Inflammatory macrophage (primary cell): ENCODE measurements at regions not wholly inside any gene's neighbourhood (a gene's known extent, or its start where the extent isn't known, plus 50 kb on each side); places are given as distances from the start of the nearest gene placed in this dataset.

Experiments
- DNase-seq, 2 donors: peaks; one replicate each; pipeline ENCODE4 v3.0.0-alpha.2; 2020 to 2022

DNA sequence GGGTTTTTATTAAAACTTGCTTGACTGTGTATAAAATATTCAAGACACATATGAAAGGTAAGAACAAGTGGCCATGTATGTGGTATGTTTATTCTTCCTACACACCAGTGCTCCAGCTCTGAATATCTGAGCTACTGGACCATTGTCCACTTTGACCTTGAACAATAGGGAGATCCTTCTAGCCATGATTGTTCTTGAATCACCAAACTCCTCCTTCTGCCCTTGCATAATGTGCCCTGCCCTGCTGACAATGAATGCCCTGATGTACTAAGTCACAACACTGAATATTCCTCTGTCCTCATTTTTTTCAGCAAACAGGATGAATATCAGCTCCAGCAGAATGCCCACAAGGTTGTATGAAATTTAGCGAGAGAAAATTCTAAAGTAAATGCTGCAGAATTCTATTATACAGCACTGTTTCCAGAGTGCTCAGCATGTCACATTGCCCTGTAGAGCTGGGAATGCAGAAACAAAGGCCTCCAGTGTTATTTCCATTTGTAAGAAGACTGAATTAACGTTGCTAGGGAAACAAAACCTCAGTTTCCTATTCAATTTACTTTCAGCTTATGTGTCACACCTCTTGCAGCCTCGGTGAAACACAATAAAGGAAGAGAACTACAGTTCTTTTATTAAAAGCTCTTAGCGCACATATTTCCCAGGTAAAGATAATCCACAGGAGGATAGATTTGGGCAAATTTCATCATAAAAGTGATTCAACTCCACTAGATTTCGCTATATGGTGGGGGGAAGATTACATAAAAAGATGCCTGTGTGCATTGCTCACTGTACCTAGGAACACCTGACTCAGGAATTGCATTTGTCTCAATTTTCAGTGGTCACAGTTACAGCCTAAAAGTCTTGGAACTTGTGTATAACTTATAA, 187.4 kb upstream of the ATP1B1 start:
- peak in 1 of 2 donors; percentile 3 for DNase-seq

DNA sequence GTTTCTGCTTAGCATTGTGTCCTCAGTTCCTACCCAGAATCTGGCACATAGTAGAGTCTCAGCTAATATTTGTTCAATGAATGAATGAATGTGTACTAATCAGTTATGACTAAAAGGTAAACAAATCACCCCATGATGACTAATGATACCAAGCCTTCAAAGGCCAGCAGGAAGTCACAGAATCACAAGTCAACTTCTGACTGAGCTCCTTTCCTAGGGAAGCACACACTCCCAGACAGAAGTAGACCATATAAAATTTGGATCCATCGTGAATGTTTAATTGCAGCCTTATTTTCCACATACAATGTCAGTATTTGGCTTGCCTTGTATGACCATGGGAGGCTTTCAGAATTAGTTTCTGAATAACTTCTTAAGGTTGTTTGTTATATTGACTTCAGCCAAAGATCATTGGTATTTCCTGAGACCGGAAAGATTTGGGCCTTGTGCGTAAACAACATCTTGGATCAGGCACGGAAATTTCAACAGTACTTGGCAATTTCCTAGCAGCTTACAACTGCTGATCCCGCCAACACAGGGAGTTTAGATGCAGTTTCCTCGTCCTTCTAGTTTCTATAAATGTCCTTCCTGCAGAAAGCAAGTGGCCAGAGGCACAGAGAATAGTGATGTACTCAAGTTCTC, 185.9 kb upstream of the ATP1B1 start:
- no peak for DNase-seq

DNA sequence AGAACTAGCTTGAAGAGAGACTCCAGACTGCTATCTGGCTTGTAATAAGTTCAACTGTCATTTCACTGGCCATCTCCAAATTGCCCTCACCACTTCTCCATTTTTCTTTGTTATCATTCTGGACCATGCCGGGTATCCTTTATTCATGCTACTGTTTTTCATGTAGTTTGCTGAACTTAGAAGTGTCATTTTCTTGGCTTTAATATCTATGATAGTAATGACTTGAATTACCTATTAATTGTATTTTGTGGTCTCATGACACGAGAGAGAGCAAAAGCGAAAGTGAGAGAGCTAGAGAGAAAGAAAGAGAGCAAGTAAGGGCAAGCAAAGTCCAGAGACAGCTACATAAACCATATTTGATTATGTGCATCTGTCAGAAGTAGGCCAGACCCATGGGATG, 184.9 kb upstream of the ATP1B1 start:
- no peak for DNase-seq

DNA sequence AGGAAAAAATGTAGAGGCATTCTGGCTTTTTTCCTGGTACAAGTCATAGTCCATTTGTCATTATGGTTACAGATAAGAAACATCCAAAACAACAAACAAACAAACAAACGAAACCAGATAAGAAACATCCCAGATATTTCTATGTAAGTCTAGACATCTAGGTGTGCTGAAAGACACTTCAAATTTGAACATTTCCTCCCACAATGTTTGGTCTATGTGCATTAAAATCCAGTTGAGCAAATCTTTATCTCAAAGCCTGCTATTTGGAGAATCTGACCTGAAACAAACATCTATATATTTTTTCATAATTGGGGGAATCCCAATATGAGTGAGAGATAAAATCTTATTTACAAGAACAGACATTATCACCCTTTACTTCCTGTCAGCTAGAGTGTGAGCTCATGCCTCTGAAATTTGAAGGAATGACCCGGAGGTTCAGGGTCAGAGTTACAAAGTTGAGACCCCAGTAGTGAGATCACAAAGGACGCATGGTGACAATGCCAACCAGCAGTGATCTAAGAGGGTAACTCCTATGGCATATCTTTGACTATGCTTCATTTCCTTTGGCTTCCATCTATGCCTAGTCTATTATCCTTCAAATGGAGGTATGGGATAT, 182.9 kb upstream of the ATP1B1 start:
- DNase-seq = no peak

DNA sequence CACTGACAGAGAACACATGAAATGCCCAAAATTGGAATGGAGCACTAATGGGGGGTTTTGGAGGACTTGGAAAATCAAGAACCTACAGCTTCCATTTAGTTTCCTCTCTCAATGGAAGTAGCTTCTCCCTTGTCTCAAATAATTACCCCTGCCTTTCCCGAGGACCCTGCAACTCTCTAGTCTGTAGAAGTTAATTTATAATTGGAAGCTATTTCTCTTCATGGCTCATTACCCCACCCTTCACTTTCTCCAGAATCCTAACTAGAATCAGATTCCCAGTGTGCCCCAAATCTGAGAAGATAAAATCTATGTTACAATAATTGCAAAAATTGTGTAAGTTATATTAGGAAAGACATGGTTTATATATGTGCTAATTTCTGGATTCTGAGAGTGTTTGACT, 181.5 kb upstream of the ATP1B1 start:
- DNase-seq = no peak

DNA sequence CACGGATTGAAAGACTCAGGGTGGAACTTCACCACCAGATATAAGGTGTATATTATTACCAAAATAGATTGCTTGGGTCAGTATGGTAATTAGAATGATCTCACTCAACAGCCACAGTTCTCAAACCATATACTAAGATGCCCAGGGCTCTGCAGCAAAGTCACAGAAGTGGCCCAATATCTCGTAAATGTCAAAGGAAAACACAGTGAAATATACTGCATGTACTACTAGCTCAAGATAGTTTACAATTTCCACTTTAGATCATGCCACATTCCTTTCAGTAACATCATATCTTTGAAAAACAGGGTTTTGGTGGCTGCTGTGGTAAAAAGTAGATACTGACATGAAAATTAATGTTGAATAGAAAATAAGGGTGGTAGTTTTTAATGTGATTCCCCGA, 180.3 kb upstream of the ATP1B1 start:
- no peak for DNase-seq

DNA sequence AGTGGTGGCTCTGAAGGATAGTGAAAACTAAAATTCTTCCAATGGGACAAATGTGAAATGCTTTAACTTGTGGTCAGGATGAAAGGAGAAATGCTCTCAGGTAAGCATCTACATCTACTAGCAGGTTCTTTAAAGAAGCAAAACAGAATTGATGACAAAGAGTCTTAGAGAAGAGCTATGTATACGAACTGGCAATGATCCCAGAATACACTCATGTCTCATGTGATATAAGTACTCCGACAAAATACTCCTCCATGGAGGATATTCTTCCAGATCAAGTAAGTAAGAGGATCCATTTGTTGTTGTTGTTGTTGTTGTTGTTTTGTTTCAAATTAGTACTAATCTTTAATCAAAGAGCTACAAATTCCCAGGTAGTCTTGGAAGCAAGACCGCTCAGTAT, 174.0 kb upstream of the ATP1B1 start:
- DNase-seq = no peak

DNA sequence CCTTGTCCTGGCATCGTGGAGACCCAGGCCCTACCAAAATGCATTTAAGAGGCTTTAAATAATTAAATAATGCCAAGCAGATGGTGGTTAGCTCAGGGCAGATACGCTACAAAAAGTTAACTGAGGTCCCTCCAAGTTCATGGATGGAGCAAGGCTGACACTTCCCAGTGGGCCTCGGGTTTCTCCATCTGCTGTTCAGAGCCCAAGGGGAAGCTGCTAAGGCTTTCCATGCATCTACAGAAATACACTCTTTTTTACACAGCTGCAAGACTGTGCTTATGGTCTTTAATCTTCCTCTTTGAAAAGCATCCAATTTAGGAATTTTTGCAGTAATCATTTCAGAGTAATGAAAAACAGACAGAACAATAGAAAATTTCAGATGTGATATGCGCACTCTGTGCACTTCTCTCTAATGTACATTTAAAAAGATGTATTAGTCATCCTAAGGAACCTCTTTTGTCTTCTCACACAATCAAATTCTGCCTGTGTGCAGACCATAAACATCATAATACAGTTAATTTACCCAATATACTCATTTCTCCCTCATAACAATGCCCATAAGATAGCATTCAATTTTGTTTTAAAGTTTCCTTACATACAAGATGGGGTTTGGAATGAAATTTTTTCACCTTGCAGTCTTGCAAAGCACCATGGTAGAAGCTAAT, 173.2 kb upstream of the ATP1B1 start:
- DNase-seq = no peak

DNA sequence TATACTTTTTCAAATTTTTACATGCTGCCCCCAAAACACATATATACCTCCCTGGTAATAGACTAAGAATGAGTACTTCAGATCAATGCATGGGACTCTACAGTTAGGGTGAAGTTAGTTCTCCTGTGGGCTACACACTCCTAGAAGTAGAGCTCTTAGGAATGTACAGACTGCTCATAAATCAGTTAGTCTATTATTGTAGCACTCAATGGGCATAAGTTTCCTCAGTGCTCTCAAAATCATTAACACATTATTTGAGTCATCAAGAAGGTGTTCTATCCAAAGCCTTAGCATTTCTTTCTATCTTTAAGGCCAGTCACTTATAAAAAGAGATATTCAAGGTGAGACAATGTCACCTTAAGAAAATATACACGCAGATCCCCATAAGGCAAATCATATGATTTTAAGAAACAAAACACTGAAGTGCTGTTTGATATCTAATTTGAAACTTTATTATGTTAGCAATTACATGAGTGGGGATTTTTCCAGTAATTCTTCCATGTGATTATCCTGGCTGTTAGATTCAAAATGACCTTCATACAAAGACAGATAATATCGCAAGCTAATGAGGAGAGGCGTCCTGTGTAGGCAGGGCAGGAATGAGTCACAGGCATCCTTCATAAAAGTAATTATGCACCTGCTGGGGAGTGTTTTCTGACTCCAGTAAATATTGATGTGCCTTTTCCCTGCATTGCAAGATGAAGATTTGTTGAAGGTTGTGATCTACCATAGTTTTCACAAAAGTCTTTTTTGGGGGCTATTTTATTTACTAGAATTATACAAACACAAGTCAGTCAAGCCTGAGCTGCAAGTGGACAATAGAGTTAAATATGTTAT, 167.2 kb upstream of the ATP1B1 start:
- DNase-seq = no peak

DNA sequence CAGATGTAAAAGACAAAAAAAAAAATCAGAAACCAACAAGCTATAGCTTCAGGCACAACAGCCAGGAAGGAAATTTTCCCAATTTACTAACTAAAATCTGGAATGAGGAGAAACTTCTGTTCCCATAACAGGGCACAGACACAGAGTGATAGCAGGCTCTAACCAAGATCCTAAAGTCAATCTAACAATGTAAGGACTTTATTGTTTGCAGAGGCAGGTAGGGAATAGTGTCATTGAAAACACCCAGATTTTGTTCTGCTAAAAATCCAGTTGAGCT, 166.6 kb upstream of the ATP1B1 start:
- no peak for DNase-seq

DNA sequence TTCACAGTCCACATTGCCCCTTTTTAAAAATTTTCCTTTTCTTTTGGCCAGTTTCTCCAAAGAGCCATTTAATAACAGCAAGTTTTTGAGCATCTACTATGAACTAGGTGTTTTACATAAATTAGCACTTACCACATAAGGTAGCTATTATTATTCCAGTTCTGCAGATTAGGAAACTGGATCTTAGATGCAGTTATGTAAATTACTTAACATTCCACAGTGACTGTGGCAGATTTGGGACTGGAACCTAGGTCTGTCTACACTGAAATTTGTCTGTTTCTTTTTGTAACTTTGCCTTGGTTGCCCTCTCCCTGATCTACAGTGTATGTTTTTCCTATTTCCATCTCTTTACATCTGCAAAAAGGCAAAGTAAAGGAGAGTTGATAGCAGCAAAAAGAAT, 164.8 kb upstream of the ATP1B1 start:
- DNase-seq = no peak

DNA sequence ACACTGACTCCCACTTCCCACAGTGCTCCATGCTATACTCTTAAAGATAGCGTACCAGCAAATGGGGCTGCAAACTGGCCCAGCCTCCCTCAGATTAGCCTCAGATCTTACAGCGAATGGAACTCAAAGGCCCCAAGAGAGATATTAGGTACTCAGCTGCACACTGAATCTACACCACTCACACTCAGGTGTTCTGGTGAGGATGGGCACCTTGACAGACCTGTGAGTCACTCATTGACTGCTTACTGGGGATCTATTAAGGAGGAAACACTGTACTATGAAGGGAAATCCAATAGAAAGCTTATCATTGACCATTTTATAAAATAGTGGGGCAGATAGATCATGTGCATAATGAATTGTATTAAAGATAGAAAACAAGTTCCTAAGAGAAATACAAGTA, 164.3 kb upstream of the ATP1B1 start:
- DNase-seq = no peak

DNA sequence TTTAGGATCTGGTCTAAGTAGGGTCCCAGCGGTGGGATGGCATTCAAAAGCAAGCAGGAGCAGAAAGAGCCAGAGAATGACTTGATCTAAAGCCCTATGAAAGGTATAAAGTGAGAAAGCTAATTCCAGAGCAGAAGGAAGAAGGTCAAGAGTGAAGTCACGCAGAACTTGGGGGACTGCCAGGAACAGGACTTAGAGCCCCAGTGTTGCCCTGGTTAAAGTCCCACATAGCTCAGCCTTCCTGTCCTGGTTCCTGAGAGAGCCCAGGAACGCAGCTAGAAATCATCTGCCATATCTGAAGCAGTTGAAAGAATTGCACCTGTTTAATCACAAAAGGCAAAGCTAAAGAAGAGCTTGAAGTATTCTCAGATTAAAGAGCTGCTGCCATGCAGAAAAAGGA, 160.6 kb upstream of the ATP1B1 start:
- no peak for DNase-seq

DNA sequence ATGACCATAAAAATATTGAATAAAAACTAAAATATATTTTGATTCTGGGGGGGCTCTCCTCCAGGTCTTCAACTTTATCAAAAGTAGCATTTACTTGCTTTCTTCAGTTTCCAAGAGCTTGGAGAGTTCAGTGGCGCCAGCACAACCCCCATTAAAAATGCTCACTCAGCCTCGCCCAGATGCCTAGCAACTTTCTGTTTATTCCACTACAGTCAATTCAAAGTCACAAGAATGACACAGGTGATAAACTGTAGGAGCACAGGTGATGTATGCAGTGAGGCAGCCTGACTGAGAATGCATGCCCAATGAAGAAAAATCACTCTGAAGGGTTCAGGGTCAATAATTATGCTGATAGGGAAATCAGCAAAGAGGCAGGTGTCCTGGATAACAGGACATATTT, 159.4 kb upstream of the ATP1B1 start:
- DNase-seq = no peak

DNA sequence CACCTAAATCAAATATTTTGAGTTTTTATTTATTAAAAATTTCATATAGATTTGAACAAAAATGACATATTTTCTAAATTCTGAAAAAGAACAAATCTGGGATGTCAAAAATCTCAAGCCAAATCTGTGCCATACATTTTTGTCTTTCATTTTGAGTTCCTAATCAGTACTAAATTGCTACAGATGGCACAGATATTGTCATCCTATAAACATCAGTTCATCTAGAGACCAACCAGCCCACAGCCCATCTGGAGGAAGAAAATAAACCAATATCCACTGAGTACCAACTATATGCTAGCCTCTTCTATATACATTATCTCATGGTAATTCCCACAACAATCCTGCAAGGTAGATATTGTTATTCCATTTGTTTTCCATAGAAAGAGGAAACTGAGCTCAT, 156.8 kb upstream of the ATP1B1 start:
- DNase-seq = no peak

DNA sequence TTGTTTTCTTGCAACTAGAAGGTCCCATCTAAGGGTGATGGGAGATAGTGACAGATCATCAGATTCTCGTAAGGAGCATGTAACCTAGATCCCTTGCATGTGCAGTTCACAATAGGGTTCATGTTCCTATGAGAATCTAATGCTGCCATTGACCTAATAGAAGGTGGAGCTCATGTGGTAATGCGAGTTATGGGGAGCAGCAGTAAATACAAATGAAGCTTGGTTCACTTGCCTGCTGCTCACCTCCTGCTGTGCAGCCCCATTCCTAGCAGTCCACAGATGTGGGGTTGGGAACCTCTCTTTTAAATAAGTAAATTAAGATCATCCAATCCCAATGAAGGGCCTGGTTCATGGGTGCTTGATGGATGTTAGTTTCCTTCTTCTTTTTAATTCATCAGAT, 148.7 kb upstream of the ATP1B1 start:
- no peak for DNase-seq

DNA sequence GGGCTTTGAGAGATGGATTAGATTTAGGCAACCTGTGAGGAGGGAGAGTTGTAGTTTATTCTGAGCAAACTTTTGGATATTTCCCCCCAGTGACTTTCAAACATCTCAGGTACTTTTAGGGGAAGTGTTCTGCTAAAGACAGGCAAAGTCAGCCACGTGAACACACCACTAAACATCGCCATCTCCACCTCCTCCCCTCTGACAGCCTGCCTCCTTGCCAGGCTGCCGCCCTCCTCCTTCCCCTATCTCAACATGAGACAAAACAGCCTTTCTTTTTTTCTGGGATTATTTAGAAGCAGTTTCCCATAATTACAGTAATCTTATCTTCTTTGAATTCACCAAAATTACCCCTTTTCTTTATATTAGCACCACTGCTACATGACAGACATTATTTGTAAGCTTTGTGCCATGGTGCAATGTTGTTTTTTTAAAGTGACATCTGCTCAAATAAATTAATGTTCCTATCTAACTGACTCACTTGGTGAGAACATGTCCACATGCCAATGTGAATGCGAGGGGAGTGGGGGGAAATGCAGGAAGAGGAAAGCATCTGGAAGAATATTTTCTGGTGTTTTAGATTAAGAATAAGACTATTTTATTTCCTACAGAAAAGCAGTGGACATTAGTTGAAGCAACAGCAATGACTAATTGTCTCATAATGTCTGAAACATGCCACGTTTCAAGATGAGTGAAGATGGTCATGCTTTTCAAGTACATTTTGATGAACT, 147.8 kb upstream of the ATP1B1 start:
- no peak for DNase-seq

DNA sequence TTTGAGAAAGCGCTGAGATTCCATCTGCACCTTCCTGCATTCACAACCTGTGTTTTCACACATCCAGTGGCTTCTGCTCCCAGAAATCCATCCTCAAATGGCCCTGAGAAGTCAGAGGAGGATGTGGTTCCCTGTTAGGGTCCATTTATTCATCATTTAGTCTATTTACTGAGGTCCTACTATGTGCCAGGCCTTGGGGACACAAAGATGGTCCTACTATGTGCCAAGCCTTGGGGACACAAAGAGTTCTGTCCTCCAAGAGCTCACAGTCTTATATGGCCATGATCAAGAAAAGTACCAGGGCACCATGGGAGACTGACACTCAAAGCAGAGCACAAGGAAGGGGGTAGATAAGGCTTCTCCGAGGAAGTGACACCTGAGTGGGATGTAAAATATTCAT, 147.1 kb upstream of the ATP1B1 start:
- no peak for DNase-seq

DNA sequence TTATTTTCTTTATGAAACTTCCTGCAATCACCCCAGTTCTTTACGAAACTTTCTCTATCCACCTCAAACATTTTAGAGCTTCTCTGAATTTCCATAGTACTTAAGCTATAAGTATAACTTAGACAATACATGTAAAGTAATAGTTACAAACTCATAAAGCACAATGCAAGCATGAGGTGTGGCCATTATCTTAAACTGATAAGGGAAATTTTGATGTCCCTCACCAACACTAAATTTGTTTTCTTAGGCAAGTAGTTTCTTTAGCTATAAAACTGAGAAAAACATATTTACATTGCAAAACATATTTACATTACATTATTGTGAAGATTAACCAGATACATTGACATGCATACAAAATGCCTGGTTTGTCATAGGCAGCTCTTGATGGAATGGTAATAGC, 146.4 kb upstream of the ATP1B1 start:
- no peak for DNase-seq

DNA sequence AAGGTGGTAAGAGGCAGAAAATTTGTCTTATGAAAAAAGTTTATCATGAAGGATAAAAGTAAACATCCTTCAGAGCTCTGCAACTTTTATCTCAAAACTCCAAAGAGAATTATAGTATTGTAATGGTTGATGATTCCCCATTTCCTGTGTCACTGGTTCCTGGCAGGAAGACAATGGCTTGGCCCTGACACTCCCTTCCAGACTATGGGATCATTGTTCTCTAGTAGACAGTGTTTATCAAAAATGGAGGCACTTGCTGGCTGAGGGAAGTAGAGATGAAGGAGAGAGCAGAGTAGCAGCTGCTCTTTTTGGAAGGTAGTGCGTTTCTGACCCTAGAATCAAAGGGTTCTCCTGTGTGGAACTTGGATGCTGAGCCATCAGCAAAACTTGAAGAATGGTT, 145.9 kb upstream of the ATP1B1 start:
- DNase-seq = no peak

DNA sequence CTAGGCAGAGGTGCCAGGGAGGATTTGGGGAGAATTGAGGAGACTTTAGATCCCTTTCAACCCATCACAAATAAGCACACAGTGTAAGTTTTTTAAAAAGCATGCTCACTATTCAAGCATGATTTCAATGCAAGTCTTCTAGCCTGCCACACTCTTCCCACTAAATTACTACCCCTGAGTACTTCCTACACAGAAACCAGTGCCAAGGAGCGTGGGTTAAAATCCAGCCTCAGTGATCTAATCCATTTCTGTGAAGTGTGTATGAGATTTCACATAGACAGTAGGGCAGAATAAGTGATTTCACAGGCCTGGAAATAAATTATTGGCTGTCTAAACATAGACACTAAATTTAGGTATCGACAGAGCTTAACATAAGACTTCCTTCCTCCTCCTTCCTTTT, 142.9 kb upstream of the ATP1B1 start:
- peak in 1 of 2 donors; percentile 6 for DNase-seq

DNA sequence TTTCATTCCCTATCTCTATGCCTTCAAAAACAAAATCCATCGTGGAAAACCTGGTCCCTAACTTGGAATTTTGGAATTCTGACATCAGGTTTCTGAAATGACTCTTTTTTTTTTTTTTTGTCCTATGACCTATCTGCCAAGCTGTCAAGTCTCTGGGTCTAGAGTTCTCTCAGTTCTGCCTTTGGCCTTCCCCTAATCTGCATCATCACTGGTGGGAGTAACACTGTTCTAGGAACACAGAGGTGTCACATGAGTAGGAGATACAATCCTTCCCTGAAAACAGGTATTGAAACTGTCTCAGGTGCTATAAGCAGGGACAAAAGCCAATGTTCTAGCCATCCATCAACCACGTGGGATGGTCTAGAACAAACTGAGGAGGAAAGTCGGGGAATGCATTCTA, 142.0 kb upstream of the ATP1B1 start:
- peak in 1 of 2 donors; percentile 6 for DNase-seq
